Fibroblast of skin of left biceps (primary cell): ENCODE measurements at regions not wholly inside any gene's neighbourhood (a gene's known extent, or its start where the extent isn't known, plus 50 kb on each side); places are given as distances from the start of the nearest gene placed in this dataset.
"Not testable (repeated sequence)": the region's sequence is repeated elsewhere in the genome, so short reads cannot be mapped to it uniquely, and the experiment has no call there.

Experiments used
- DNase-seq, 2 experiments: peaks; one replicate each; pipeline ENCODE4 v3.0.0-alpha.2; 2013; ENCODE audit warnings: low read depth in 2 of 2

DNA sequence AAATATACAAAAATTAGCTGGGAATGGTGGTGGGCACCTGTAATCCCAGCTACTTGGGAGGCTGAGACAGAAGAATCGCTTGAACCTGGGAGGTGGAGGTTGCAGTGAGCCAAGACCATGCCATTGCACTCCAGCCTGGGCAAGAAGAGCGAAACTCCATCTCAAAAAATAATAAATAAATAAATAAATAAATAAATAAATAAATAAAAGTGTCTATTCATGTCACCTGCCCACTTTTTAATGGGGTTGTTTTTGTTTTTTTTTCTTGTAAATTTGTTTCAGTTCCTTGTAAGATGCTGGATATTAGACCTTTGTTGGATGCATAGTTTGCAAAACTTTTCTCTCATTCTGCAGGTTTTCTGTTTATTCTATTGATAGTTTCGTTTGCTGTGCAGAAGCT is 71.9 kb upstream of the KCNAB1 start:
- not testable (repeated sequence) for DNase-seq

GRCh38 chr3:156050918-156051317 is 69.5 kb upstream of the KCNAB1 start:
- no peak for DNase-seq

- no peak for DNase-seq
Observed at GRCh38 chr3:156051651-156052050, 68.7 kb upstream of the KCNAB1 start.

- DNase-seq = no peak
Observed at GRCh38 chr3:156052115-156052514, 68.3 kb upstream of the KCNAB1 start.

DNA sequence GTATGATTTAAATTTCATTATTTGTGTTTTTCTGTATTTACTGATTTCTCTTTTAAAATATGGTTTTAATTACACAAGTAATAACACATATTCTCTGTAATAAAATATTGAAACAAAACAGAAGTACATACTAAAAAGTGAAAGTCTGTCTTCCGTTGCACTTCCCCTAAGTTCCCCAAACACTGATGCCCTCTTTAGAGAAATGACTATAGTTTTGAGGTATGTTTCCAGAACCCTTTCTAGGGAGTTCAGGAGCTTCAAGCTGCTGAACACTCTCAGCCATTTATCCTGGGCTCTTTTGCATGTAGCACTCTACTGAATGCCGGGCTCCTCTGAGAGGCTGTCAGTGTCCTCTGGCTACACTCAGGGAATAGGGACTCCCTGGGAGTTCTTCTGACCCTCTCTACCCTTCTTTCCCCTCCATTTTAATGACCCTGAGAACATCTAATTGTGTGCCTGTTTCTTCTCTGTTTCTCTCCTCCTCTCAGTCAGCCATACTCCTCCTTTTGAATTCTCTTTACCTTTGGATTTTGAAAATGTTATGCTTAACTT is 60.4 kb upstream of the KCNAB1 start:
- no peak for DNase-seq

- not testable (repeated sequence) for DNase-seq
Observed at GRCh38 chr3:156068151-156068550, 52.2 kb upstream of the KCNAB1 start.

GRCh38 chr3:156070028-156070427 is 50.4 kb upstream of the KCNAB1 start:
- no peak for DNase-seq
